ENCODE measurements at regions not wholly inside any gene's neighbourhood (a gene's known extent, or its start where the extent isn't known, plus 50 kb on each side); places are given as distances from the start of the nearest gene placed in this dataset.

- Histone ChIP-seq H2AFZ (ENCODE audit: insufficient read depth, low read depth, low read length, poor library complexity, severe bottlenecking) (no peak overlapping the region), H4K20me1 (ENCODE audit: insufficient read depth, low read length) (no peaks in the 10 kb centered on the region), H3K9me3 (replicated peaks in 1 of 2; ENCODE audit: control insufficient read depth in 1 of 2, insufficient read depth in 1 of 2, low read length in 2 of 2) (peaks cover 0 to 2% of the 10 kb centered on the region in 2 donors), H3K4me2 (replicated peaks; ENCODE audit: extremely low read depth, low read length, poor library complexity, severe bottlenecking) (no peak overlapping the region), H3K27me3 (ENCODE audit: control insufficient read depth in 2 of 2, insufficient read depth in 2 of 2, low read length in 2 of 2) (no peaks in the 10 kb centered on the region), H3K79me2 (ENCODE audit: insufficient read depth, low read length) (no peaks in the 10 kb centered on the region), H3K27ac (ENCODE audit: low read depth in 1 of 2, low read length in 2 of 2) (no peak overlapping the region), H3K4me1 (ENCODE audit: control insufficient read depth in 1 of 2, insufficient read depth in 2 of 2, low read length in 2 of 2) (no peaks in the 10 kb centered on the region), H3K36me3 (replicated peaks in 1 of 2; ENCODE audit: control insufficient read depth in 1 of 2, insufficient read depth in 2 of 2, low read length in 2 of 2) (no peaks in the 10 kb centered on the region), H3K9ac (ENCODE audit: insufficient read depth, low read length, poor library complexity, severe bottlenecking) (no peak overlapping the region), H3K4me3 (replicated peaks in 1 of 3; ENCODE audit: low read depth in 2 of 3, low read length in 3 of 3) (no peak overlapping the region)
- Mint-ChIP-seq H3K36me3 (no peaks in the 10 kb centered on the region), H3K4me3 (no peak overlapping the region), H3K27ac (no peak overlapping the region), H3K9me3 (peaks cover 0 to 15% (median 5%) of the 10 kb centered on the region in 7 donors), H3K27me3 (ENCODE audit: low read depth in 3 of 3) (no peaks in the 10 kb centered on the region), H3K4me1 (no peaks in the 10 kb centered on the region)
- no peak for TF ChIP-seq CTCF (IDR thresholded peaks at IDR 0.05)
- DNase-seq: no peak
- intact Hi-C loops (cut with micrococcal nuclease): no loop called here
- WGBS (ENCODE audit: insufficient coverage): 60% methylated on average over 1 of the region's 6 CpGs
Observed at GRCh38 chr6:85275338-85275985, 174.4 kb upstream of the NT5E start.

- DNase-seq: no peak
- Histone ChIP-seq H3K36me3 (replicated peaks in 1 of 2; ENCODE audit: control insufficient read depth in 1 of 2, insufficient read depth in 2 of 2, low read length in 2 of 2) (no peaks in the 10 kb centered on the region), H3K79me2 (ENCODE audit: insufficient read depth, low read length) (no peaks in the 10 kb centered on the region), H3K9me3 (replicated peaks in 1 of 2; ENCODE audit: control insufficient read depth in 1 of 2, insufficient read depth in 1 of 2, low read length in 2 of 2) (peaks cover 0 to 5% of the 10 kb centered on the region in 2 donors), H3K9ac (ENCODE audit: insufficient read depth, low read length, poor library complexity, severe bottlenecking) (no peak overlapping the region), H2AFZ (ENCODE audit: insufficient read depth, low read depth, low read length, poor library complexity, severe bottlenecking) (no peak overlapping the region), H3K27ac (ENCODE audit: low read depth in 1 of 2, low read length in 2 of 2) (no peak overlapping the region), H3K4me3 (replicated peaks in 1 of 3; ENCODE audit: low read depth in 2 of 3, low read length in 3 of 3) (no peak overlapping the region), H4K20me1 (ENCODE audit: insufficient read depth, low read length) (no peaks in the 10 kb centered on the region), H3K4me2 (replicated peaks; ENCODE audit: extremely low read depth, low read length, poor library complexity, severe bottlenecking) (no peak overlapping the region), H3K4me1 (ENCODE audit: control insufficient read depth in 1 of 2, insufficient read depth in 2 of 2, low read length in 2 of 2) (no peaks in the 10 kb centered on the region), H3K27me3 (ENCODE audit: control insufficient read depth in 2 of 2, insufficient read depth in 2 of 2, low read length in 2 of 2) (no peaks in the 10 kb centered on the region)
- Mint-ChIP-seq H3K4me1 (no peaks in the 10 kb centered on the region), H3K27me3 (ENCODE audit: low read depth in 3 of 3) (no peaks in the 10 kb centered on the region), H3K4me3 (no peak overlapping the region), H3K27ac (no peak overlapping the region), H3K9me3 (peaks cover 0 to 16% (median 6%) of the 10 kb centered on the region in 7 donors), H3K36me3 (no peaks in the 10 kb centered on the region)
- no peak for TF ChIP-seq CTCF (IDR thresholded peaks at IDR 0.05)
- intact Hi-C loops (cut with micrococcal nuclease): no loop called here
Observed at GRCh38 chr6:85273870-85274269, 176.0 kb upstream of the NT5E start.

All from CD14-positive monocyte (primary cell).